ENCODE measurements at regions not wholly inside any gene's neighbourhood (a gene's known extent, or its start where the extent isn't known, plus 50 kb on each side); places are given as distances from the start of the nearest gene placed in this dataset.

GRCh38 chr3:148531836-148532235 is 165.9 kb upstream of the AGTR1 start:
- no peak for TF ChIP-seq CTCF (IDR thresholded peaks at IDR 0.05)
- no peak for TF ChIP-seq POLR2A (IDR thresholded peaks at IDR 0.05)

Measured in esophagus squamous epithelium (tissue), 4 donors.